ENCODE measurements at regions not wholly inside any gene's neighbourhood (a gene's known extent, or its start where the extent isn't known, plus 50 kb on each side); places are given as distances from the start of the nearest gene placed in this dataset.

GRCh38 chr12:114253976-114254778 is 151.8 kb downstream of the TBX5 start:
- TF ChIP-seq CTCF (IDR thresholded peaks at IDR 0.05; ENCODE audit: low read depth, low read length), result no peak
- DNase-seq, result no peak
- H3K4me3 ChIP-seq (ENCODE audit: low read depth, low read length), result no peak overlapping the region
- H3K9me3 ChIP-seq, result peaks cover 3% of the 10 kb centered on the region
- H3K4me1 ChIP-seq, result no peaks in the 10 kb centered on the region
- H3K27me3 ChIP-seq, result peaks cover 23% of the 10 kb centered on the region
- no peaks in the 10 kb centered on the region for H3K36me3 ChIP-seq

- no peak for DNase-seq
- Histone ChIP-seq H3K27me3 (peaks cover 12% of the 10 kb centered on the region), H3K36me3 (no peaks in the 10 kb centered on the region), H3K9me3 (no peaks in the 10 kb centered on the region; the same call in 1 of the 2 replicates), H3K4me1 (no peaks in the 10 kb centered on the region), H3K4me3 (ENCODE audit: low read depth, low read length) (no peak overlapping the region)
- TF ChIP-seq CTCF (IDR thresholded peaks at IDR 0.05; ENCODE audit: low read depth, low read length), result no peak
These were observed 157.4 kb downstream of the TBX5 start for GRCh38 chr12:114248527-114248926.

GRCh38 chr12:114245555-114245954 is 160.4 kb downstream of the TBX5 start:
- Histone ChIP-seq H3K4me1 (no peaks in the 10 kb centered on the region), H3K36me3 (no peaks in the 10 kb centered on the region), H3K9me3 (no peaks in the 10 kb centered on the region; the same call in 1 of the 2 replicates), H3K4me3 (ENCODE audit: low read depth, low read length) (no peak overlapping the region), H3K27me3 (peaks cover 12% of the 10 kb centered on the region)
- DNase-seq, result no peak
- TF ChIP-seq CTCF (IDR thresholded peaks at IDR 0.05; ENCODE audit: low read depth, low read length), result no peak

GRCh38 chr12:114241973-114242434 is 163.9 kb downstream of the TBX5 start:
- Histone ChIP-seq H3K4me1 (peaks cover 9% of the 10 kb centered on the region), H3K4me3 (ENCODE audit: low read depth, low read length) (no peak overlapping the region), H3K27me3 (peaks cover 6% of the 10 kb centered on the region; the same call in 1 of the 2 replicates), H3K9me3 (no peaks in the 10 kb centered on the region), H3K36me3 (no peaks in the 10 kb centered on the region)
- peak; percentile 86 for DNase-seq
- no peak for TF ChIP-seq CTCF (IDR thresholded peaks at IDR 0.05; ENCODE audit: low read depth, low read length)

- H3K36me3 ChIP-seq, result no peaks in the 10 kb centered on the region
- no peak overlapping the region for H3K4me3 ChIP-seq (ENCODE audit: low read depth, low read length)
- H3K27me3 ChIP-seq, result peaks cover 6% of the 10 kb centered on the region; the same call in 1 of the 2 replicates
- TF ChIP-seq CTCF (IDR thresholded peaks at IDR 0.05; ENCODE audit: low read depth, low read length), result no peak
- H3K4me1 ChIP-seq, result peaks cover 9% of the 10 kb centered on the region
- no peaks in the 10 kb centered on the region for H3K9me3 ChIP-seq
- no peak for DNase-seq
These were observed 165.7 kb downstream of the TBX5 start for GRCh38 chr12:114240288-114240687.

GRCh38 chr12:114238808-114239207 is 167.1 kb downstream of the TBX5 start:
- Histone ChIP-seq H3K36me3 (no peaks in the 10 kb centered on the region), H3K9me3 (no peaks in the 10 kb centered on the region), H3K27me3 (peaks cover 6% of the 10 kb centered on the region; the same call in 1 of the 2 replicates), H3K4me1 (peaks cover 9% of the 10 kb centered on the region), H3K4me3 (ENCODE audit: low read depth, low read length) (no peak overlapping the region)
- DNase-seq, result peak; percentile 48
- no peak for TF ChIP-seq CTCF (IDR thresholded peaks at IDR 0.05; ENCODE audit: low read depth, low read length)

All from BE2C (cell line).